CD4-positive, alpha-beta T cell (primary cell): ENCODE measurements at regions not wholly inside any gene's neighbourhood (a gene's known extent, or its start where the extent isn't known, plus 50 kb on each side); places are given as distances from the start of the nearest gene placed in this dataset.

Experiments used
- ATAC-seq: fragments of 200-7000 bp; cut with Tn5 transposase; one replicate; pipeline ENCODE4 v1.10.0; 2022; ENCODE audit warnings: mild to moderate bottlenecking; ENCODE audit not compliant: poor library complexity
- CTCF ChIA-PET: fragments of 350-600 bp; sonication (Branson Sonifier 250); formaldehyde crosslinking; loops from one replicate; lab custom pipeline; 2021; ENCODE audit warnings: antibody characterized with exemption, inconsistent platforms; lab: Charles Lee
- POLR2A ChIA-PET: fragments of 350-600 bp; sonication (Branson Sonifier 250); formaldehyde crosslinking; loops from one replicate; lab custom pipeline; 2021; ENCODE audit warnings: antibody characterized with exemption, inconsistent platforms; lab: Charles Lee
- DNase-seq, 14 experiments: peaks; one replicate each; pipeline ENCODE4 v3.0.0-alpha.2; 2013 to 2020; ENCODE audit warnings: mixed read lengths in 2 of 14
- H3K27ac ChIP-seq, 2 donors: one replicate each; pipeline versions ENCODE4 v1.5.1 to v1.7.0; 2013; ENCODE audit warnings: low read length in 2 of 2, low read depth in 1 of 2, mild to moderate bottlenecking in 1 of 2
- H3K27me3 ChIP-seq, 2 experiments: 1 replicate in 1 of 2; 2 replicates in 1 of 2; pipeline versions ENCODE4 v1.6.1 to v1.7.0; 2013; ENCODE audit warnings: low read length in 2 of 2, control low read depth in 1 of 2, mild to moderate bottlenecking in 1 of 2, moderate library complexity in 1 of 2; ENCODE audit not compliant: insufficient read depth in 2 of 2, control insufficient read depth in 1 of 2
- H3K36me3 ChIP-seq: one replicate; pipeline ENCODE4 v1.6.1; 2013; ENCODE audit warnings: low read length, control low read depth; ENCODE audit not compliant: insufficient read depth
- H3K4me1 ChIP-seq: one replicate; pipeline ENCODE4 v1.6.1; 2013; ENCODE audit warnings: low read length, control low read depth; ENCODE audit not compliant: insufficient read depth
- H3K4me3 ChIP-seq: one replicate; pipeline ENCODE4 v1.5.1; 2013; ENCODE audit warnings: mild to moderate bottlenecking, low read length, moderate library complexity
- H3K9me3 ChIP-seq, 2 experiments: 1 replicate in 1 of 2; 2 replicates in 1 of 2; pipeline versions ENCODE4 v1.6.1 to v1.7.0; 2013; ENCODE audit warnings: low read length in 2 of 2, mild to moderate bottlenecking in 2 of 2, control low read depth in 1 of 2, moderate library complexity in 1 of 2; ENCODE audit not compliant: control insufficient read depth in 1 of 2, insufficient read depth in 1 of 2
- H3K27ac Mint-ChIP-seq: one replicate; pipeline ENCODE4 v1.8.0; 2020; ENCODE audit warnings: mixed read lengths
- H3K27me3 Mint-ChIP-seq: one replicate; pipeline ENCODE4 v1.8.0; 2021; ENCODE audit warnings: mixed read lengths
- H3K36me3 Mint-ChIP-seq: one replicate; pipeline ENCODE4 v1.8.0; 2021; ENCODE audit warnings: low read depth, mixed read lengths
- H3K4me1 Mint-ChIP-seq: one replicate; pipeline ENCODE4 v1.8.0; 2021; ENCODE audit warnings: low read depth, mixed read lengths
- H3K4me3 Mint-ChIP-seq: one replicate; pipeline ENCODE4 v1.8.0; 2020; ENCODE audit warnings: mild to moderate bottlenecking, mixed read lengths
- H3K9me3 Mint-ChIP-seq: one replicate; pipeline ENCODE4 v1.8.0; 2020; ENCODE audit warnings: mixed read lengths
- CTCF ChIP-seq: fragments of 200-600 bp; IDR thresholded peaks from one replicate; pipeline ENCODE4 v1.8.0; 2022; ENCODE audit warnings: antibody characterized with exemption, mild to moderate bottlenecking
- intact Hi-C, 2 experiments: fragments of 100-400 bp; cut with DNase I in 1 of 2; cut with micrococcal nuclease in 1 of 2; formaldehyde crosslinking; loops; one replicate each; pipeline versions ENCODE4 v1.15.1 to v1.9.0; 2023 to 2025; cut with DNase I, micrococcal nuclease

GRCh38 chr3:87120881-87121280 lies 106.2 kb upstream of the CHMP2B start:
- Mint-ChIP-seq H3K27me3 (no peaks in the 10 kb centered on the region), H3K4me3 (no peak overlapping the region), H3K9me3 (no peaks in the 10 kb centered on the region), H3K27ac (no peak overlapping the region), H3K36me3 (no peaks in the 10 kb centered on the region), H3K4me1 (no peaks in the 10 kb centered on the region)
- ChIA-PET POLR2A (no interaction called here), CTCF (interaction anchor here (0.9 kb wide), 1 partner anchor 12 kb away, joined by 3 read pairs; no protein-coding TSS in a partner anchor)
- H3K27ac ChIP-seq = no peak overlapping the region
- no peaks in the 10 kb centered on the region for H3K9me3 ChIP-seq
- H3K36me3 ChIP-seq = no peaks in the 10 kb centered on the region
- intact Hi-C loops = no loop called here
- DNase-seq (no peak), ATAC-seq (no peak)
- no peak for TF ChIP-seq CTCF
- H3K4me1 ChIP-seq = no peaks in the 10 kb centered on the region
- H3K27me3 ChIP-seq = no peaks in the 10 kb centered on the region
- no peak overlapping the region for H3K4me3 ChIP-seq

DNA sequence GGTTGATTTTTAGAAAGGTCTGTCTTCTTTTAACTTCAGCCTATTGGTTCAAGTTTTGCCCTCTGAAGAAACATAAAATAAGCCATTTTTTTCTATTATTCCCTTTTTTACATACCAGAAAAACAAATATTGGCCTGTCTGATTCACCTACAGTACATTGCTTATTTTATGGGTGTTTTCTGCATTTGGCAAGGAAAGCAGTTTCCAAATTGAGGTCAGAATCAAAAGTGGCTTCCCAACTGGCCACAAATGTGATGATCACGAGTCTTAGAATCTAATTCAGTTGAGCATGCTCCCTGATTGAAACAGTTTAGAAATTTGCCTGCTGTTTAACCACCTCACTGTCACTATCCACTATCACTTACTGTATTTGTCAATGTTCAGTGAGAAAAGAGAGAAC lies 106.9 kb upstream of the CHMP2B start:
- H3K27ac ChIP-seq = no peak overlapping the region
- DNase-seq (no peak), ATAC-seq (no peak)
- H3K4me3 Mint-ChIP-seq = no peak overlapping the region
- CTCF ChIA-PET = no interaction called here
- H3K27ac Mint-ChIP-seq = no peak overlapping the region
- intact Hi-C loops = no loop called here
- H3K4me1 ChIP-seq = no peaks in the 10 kb centered on the region
- no peaks in the 10 kb centered on the region for H3K36me3 Mint-ChIP-seq
- TF ChIP-seq CTCF = no peak
- no peaks in the 10 kb centered on the region for H3K27me3 ChIP-seq
- no peaks in the 10 kb centered on the region for H3K36me3 ChIP-seq
- no peak overlapping the region for H3K4me3 ChIP-seq
- H3K9me3 ChIP-seq = no peaks in the 10 kb centered on the region
- no peaks in the 10 kb centered on the region for H3K27me3 Mint-ChIP-seq
- POLR2A ChIA-PET = no interaction called here
- no peaks in the 10 kb centered on the region for H3K4me1 Mint-ChIP-seq
- H3K9me3 Mint-ChIP-seq = no peaks in the 10 kb centered on the region

DNA sequence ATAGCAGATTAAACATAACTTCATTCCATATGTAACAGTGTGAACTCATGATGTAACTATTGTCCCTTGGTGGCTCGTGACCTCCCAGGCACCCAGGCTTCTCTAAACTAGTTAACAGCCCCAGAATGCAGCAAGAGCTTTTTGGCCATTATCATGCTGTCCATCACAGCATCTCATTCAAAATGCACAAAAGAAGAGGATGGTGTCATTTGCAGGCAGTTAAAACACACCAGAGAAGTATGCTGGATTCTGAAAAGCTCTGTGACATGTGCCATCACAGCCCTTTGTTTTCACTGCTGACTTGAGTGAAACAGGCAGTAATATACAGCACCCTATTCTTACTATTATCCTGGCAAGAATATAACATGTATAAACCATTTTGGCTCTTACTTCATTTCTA lies 117.6 kb upstream of the CHMP2B start:
- Mint-ChIP-seq H3K4me3 (no peak overlapping the region), H3K36me3 (no peaks in the 10 kb centered on the region), H3K27me3 (no peaks in the 10 kb centered on the region), H3K4me1 (no peaks in the 10 kb centered on the region), H3K27ac (no peak overlapping the region), H3K9me3 (peaks cover 3% of the 10 kb centered on the region)
- no peak overlapping the region for H3K4me3 ChIP-seq
- ChIA-PET CTCF (no interaction called here), POLR2A (no interaction called here)
- no peaks in the 10 kb centered on the region for H3K4me1 ChIP-seq
- no peak for TF ChIP-seq CTCF
- H3K27me3 ChIP-seq = no peaks in the 10 kb centered on the region
- peaks cover 0 to 8% of the 10 kb centered on the region in 2 experiments for H3K9me3 ChIP-seq
- intact Hi-C loops = no loop called here
- no peaks in the 10 kb centered on the region for H3K36me3 ChIP-seq
- H3K27ac ChIP-seq = no peak overlapping the region
- no peak for DNase-seq
- ATAC-seq = no peak
